CD4-positive, alpha-beta T cell treated with Interleukin-10 for 1 hour (primary cell): ENCODE measurements at regions not wholly inside any gene's neighbourhood (a gene's known extent, or its start where the extent isn't known, plus 50 kb on each side); places are given as distances from the start of the nearest gene placed in this dataset.

ENCODE experiments used
- DNase-seq: peaks from one replicate; pipeline ENCODE4 v3.0.0-alpha.2; 2020

GRCh38 chr4:26141911-26142638 lies 178.7 kb upstream of the RBPJ start:
- peak; percentile 21 for DNase-seq

DNA sequence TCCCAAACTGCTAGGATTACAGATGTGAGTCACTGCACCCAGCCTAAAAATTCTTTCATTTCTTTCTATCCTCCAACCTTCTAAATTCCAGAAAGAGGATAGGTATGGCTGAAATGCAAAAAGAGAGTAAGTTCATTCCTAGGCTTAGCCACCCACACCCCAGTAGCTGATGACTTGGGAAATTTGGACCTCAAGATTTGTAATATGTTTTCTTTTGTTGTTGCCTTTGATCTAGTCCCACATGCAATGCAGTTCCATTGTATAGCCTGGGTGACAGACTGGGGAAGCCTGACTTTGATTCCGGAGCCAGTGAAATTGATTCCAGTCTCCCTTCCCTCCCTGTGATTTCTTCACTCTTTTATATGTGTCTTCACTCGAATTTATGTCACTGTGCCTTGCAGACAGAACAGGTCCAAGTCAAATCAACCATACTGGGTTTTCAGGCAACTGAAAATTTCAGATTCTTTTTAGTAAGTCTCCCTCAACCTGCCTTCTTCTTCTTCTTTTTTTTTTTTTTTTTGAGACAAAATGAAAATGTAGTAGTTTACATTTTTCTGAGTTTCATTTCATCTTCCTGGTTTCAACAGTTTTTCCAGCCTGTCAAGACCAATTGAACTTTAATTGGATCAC lies 176.2 kb upstream of the RBPJ start:
- no peak for DNase-seq

GRCh38 chr4:26145212-26145611 lies 175.6 kb upstream of the RBPJ start:
- DNase-seq, result no peak

DNA sequence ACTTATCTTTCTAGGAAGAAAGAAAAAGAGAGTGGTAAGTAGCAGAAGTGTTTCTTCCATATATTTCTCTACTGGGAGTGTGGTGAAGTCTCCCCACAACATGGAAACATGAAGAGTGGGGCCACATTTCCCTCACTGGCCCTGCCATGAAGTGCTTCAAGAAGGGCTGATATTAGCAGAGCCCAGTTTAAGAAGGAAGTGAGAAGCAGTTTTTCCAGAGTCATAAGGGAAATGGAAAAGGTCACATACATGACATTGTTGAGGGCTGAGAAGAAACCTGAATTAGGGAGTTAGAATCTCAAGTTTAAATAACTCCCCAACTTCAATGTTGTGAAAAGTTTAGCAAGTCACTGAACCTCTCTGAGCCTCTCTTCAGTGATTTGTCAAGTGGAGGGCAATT lies 171.9 kb upstream of the RBPJ start:
- no peak for DNase-seq

DNA sequence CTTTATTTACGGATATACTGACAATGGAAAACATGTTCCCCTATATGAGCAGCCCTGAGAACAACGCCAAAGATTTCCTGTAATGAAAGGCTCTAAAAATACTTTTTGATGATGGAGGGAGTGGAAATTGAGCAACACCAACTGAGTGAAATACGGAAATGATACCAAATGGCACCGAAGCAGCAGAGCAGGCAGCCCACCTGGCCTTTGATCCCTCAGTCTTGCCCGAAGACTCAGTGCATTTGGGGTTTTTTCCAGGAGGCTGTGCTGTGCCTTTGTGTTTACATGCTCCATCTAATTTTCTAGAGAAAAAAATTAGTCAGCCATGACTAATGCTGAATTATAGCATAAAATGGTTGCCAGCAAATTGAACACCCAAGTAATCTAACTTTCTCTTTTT lies 169.9 kb upstream of the RBPJ start:
- DNase-seq, result no peak

- DNase-seq, result no peak
These were observed 169.2 kb upstream of the RBPJ start for GRCh38 chr4:26151615-26152014.

DNA sequence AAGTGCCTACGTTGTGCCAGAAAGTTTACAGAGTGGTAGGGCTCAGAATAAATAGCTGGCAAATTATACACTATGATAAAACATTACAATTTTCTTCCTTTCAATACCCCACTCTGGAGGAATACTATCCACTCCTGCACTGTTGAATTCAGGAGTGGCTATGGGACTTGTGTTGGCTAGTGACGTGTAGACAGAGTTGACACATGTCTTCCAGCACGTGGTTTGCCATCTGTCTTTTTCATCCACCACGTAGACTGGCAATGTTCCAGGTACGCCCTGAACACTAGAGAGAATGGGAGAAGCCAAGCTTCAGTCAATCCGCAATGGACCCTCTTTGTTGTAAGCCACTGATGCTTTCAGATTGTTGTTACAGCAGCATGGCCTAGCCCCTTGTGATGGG lies 168.8 kb upstream of the RBPJ start:
- no peak for DNase-seq

DNA sequence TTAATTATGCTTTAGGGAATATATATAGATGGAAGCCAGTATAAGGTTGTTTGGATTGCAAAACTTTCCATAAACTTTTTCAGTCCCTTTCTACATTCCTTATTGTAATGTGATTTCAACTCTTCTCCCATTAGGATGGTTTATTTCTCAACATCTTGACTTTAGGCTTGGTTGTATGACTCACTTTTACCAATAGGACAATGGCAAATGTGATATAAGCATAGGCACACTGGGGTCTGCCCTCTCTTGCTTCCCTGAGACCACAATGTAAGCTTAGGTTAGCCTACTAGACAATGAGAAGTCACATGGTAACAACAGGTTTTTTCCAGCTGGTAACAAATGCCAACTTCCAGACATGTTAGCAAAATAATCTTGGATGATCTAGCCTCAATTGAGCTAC lies 163.3 kb upstream of the RBPJ start:
- no peak for DNase-seq

DNA sequence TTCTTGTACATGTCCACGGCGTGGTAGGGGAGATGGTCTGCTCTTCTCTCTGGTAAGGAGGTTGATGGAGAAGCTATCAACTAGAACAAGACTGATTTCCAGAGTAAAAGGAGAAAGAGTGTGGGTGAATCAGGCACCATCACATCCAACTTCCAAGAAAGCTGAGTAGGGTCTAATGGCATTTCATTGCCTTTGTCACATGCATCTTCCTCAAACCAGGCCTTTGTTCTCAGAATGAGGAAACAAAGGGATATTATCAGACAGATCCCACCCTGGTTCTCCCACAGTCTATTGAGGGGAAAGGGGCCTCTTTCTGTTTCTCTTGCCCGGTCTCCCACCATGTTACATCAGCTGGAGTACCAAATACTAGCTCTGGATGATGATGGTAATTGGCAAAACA lies 160.2 kb upstream of the RBPJ start:
- no peak for DNase-seq

DNA sequence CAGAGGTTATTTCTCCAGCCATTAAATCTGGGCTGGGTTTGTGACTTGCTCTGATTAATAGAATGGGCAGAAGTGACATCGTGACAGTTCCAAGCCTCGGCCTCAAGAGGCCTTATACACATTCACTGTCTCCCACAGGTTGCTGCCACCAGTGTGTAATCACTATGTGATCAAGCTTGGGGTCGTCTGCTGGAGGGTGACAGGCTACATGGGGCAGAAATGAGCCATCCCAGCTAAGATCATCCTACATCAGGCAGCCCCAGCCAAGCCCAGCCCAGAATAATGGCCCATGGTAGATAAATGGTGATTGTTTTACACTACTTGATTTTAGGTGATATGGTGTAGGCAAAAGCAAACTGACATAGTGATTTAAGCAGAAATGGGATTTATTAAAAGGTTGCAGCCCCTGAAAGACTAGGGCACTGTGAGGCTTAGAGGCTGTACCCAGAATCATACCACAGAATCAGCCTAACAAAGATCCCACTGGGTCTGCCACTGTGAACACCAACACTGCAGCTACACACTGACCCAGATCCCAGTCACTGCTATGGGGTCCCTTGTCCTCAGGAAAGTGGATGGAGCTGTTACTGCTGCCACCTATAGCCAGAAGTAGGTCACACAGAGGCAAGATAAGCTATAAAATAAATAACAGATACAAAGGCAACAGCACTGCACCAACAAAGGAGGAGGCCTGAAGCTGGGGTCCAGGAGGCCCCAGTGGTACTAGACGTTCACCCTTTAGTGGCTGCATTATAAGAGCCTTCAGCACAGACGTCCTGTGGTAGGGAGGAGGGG lies 159.6 kb upstream of the RBPJ start:
- no peak for DNase-seq

DNA sequence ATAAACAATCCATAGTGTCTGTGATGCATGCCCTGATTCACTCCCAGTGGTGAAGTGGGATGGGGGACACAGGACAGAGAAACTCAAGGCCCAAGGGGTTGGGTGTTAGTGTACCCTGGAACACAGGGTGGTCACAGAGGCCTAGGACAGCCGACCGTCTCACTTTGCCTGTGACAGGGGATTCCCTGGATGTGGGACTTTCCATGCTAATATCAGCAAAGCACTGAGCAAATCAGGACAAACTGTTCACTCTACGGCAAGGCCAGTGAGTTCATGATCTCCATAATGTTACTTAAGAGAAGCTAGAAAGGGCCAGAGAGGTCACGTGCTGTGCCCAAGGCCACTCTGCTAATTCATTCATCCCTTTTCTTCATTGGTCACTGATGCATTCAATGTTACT lies 158.7 kb upstream of the RBPJ start:
- DNase-seq, result no peak

DNA sequence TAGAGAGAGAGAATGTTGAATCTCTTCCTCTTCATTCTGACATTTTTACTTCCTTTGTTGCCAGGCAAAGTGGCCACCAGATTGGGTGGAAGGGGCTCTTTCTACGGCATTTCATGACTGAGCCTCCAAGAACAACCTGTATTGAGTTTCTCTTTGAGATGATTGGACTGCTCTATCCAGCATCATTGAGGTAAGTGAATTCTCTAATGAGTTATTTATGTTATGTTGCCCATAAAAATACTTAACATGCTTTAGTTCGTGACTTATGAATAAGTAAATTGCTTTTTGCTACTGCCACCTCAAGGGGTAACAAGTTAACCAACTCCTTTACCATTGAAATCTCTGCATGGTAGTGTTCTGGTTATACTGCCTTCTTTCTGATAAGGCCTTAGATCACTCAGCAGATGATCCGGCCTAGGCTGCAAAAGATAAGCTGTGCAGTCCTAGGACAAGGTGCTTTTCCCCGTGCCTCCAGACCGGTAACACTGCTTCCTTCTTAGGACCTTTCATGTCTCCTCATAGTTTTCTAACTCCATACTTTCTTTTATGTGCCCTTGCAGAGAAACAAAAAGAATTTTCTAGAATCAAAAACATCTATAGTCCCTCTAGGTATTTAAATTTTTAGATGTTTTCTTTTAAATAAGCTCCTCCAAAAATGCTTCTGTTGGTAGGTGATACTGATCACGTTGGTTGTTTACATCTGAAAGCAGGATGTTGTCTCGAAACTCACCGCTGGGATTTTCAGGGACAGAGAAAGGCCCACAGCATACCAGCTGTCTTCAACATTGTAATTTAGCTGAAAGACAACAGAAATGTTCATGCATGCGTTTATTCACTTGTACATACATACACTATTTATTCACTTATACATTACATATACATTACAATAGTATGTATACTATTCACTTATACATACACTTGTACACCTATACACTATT lies 157.1 kb upstream of the RBPJ start:
- DNase-seq, result no peak

DNA sequence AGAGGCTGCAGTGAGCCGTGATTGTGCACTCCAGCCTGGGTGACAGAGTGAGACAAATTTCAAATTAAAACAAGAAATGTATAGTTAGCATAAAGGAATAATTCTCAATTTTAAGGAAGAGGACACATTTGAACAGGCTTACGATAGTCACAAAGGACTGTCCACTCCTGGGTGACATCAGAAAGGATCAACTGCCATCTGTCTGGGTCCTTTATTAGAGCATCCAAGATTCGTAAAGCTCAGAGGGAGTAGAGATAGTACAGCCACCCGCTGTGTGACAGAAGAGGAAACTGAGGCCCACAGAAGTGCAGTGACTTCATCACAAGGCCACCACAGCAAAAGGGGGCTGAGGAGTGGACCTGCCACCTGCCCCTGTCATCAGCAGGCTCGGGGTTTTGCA lies 149.3 kb upstream of the RBPJ start:
- DNase-seq, result no peak

GRCh38 chr4:26171941-26172340 lies 148.9 kb upstream of the RBPJ start:
- DNase-seq, result no peak

- no peak for DNase-seq
These were observed 147.2 kb upstream of the RBPJ start for GRCh38 chr4:26173619-26174018.

DNA sequence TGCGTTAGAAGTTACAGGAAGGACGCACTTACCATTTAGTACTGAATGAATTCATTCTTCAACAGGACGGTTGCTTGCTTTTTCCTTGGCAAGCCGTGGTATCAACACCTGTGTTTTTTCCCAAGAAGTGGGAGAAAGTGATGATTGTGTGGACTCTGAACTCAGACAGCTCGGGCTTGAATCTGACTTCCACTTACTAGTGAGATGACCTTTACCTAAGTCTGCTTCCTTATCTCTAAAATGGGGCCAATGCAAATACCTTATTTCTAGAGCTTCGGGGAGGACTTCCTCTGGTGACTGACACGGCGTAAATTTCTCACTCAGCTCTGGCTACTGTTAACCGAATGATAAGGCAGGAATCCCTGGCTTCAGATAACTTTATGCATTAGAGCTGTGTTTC lies 146.8 kb upstream of the RBPJ start:
- no peak for DNase-seq

- peak; percentile 55 for DNase-seq
These were observed 145.6 kb upstream of the RBPJ start for GRCh38 chr4:26175006-26175786.

DNA sequence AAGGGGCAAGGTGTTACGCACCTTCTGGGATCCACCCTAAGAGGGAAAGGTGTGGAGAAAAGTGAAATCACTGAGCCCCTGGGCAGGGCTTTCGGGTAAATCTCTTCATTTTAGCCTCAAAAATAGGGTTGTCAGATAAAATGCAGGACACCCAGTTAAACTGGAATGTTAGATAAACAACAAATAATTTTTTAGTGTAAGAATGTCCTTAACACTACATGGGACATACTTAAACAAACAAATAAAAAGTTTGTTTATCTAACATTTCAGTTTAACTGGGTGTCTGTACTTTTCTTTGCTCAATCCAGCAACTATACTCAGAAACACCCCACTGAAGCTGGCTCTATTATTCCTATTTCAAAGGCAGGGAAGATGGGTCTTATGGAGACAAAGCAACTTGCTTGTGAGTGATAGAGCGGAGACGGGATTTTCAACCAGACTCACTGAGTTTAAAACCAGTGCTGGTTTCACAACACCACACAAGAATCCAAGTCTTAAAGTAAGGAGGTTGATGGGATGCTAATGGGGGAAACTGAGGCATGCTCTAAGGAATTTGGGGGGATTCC lies 144.8 kb upstream of the RBPJ start:
- no peak for DNase-seq

GRCh38 chr4:26176598-26177149 lies 144.1 kb upstream of the RBPJ start:
- DNase-seq, result no peak

DNA sequence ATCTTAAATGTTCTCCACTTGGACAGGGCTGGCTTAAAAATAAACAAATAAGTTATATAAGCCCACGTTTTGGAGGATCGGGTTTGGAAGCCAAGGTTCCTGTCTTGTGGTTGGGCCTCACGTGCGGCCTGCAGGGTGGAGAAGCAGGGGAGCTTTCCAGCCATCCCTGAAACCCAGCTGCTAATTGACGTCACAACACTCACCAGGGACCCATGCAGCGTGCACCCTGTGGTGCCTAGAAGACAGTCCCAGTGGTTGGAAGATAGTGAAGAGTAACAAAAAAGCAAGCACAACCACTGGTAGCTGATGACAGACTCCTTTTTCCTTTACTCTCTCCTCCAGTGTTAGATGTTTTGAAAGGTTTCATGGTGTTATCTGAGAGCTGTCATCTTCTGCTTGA lies 142.0 kb upstream of the RBPJ start:
- DNase-seq, result no peak

DNA sequence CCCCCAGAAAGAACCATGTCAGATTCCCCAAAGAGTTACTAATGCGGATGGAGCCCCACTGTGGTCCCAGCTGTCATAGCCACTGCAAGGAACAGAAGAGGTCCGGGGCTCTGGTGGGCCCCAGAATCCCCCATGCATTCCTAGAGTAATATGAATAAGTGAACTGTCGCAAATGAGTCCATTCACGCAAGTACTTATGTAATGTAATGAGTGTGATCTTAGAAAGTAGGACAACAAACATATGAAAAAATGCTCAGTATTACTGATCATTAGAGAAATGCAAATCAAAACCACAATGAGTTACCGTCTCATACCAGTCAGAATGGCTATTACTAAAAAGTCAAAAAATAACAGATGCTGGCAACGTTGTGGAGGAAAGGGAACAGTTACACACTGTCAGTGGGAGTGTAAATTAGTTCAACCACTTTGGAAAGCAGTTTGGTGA lies 141.5 kb upstream of the RBPJ start:
- DNase-seq, result no peak
